KMS-11 (cell line): ENCODE measurements at regions not wholly inside any gene's neighbourhood (a gene's known extent, or its start where the extent isn't known, plus 50 kb on each side); places are given as distances from the start of the nearest gene placed in this dataset.
A peak's percentile ranks its signal among the peaks of the same experiment; 100 is the strongest.

Experiments
- H2AFZ ChIP-seq: fragments of 200-600 bp; sonication (generic); 2 replicates; pipeline ENCODE4 v1.6.1; 2016; ENCODE audit warnings: antibody characterized with exemption, mixed run types, low read depth
- H3K27ac ChIP-seq: fragments of 200-600 bp; sonication (generic); 2 replicates; pipeline ENCODE4 v1.6.1; 2016; ENCODE audit warnings: mild to moderate bottlenecking, mixed run types
- H3K27me3 ChIP-seq: fragments of 200-600 bp; sonication (generic); 2 replicates; pipeline ENCODE4 v1.6.1; 2017; ENCODE audit warnings: mild to moderate bottlenecking, low read depth, mixed run types, moderate library complexity; ENCODE audit not compliant: insufficient read depth
- H3K36me3 ChIP-seq: fragments of 200-600 bp; sonication (generic); 2 replicates; pipeline ENCODE4 v1.6.1; 2017; ENCODE audit warnings: mild to moderate bottlenecking, mixed run types; ENCODE audit not compliant: insufficient read depth
- H3K4me1 ChIP-seq: fragments of 200-600 bp; sonication (generic); 2 replicates; pipeline ENCODE4 v1.6.1; 2016; ENCODE audit warnings: mild to moderate bottlenecking, low read depth, mixed run types; ENCODE audit not compliant: poor library complexity, severe bottlenecking
- H3K4me2 ChIP-seq: fragments of 200-600 bp; sonication (generic); 2 replicates; pipeline ENCODE4 v1.7.0; 2016; ENCODE audit warnings: mild to moderate bottlenecking, mixed run types
- H3K4me3 ChIP-seq: fragments of 200-600 bp; sonication (generic); IDR thresholded peaks from 2 replicates; pipeline ENCODE4 v1.6.1; 2017; ENCODE audit warnings: low read depth, low read length, mixed read lengths; ENCODE audit not compliant: insufficient read depth
- H3K79me2 ChIP-seq: fragments of 200-600 bp; sonication (generic); 2 replicates; pipeline ENCODE4 v1.6.1; 2016; ENCODE audit warnings: low read depth, mixed run types; ENCODE audit not compliant: insufficient read depth
- H3K9ac ChIP-seq: fragments of 200-600 bp; sonication (generic); 2 replicates; pipeline ENCODE4 v1.6.1; 2016; ENCODE audit warnings: mild to moderate bottlenecking, mixed run types
- H4K20me1 ChIP-seq: fragments of 200-600 bp; sonication (generic); 2 replicates; pipeline ENCODE4 v1.6.1; 2016; ENCODE audit warnings: mild to moderate bottlenecking, mixed run types; ENCODE audit not compliant: insufficient read depth
- TF ChIP-seq, protein P1 (sequence below): fragments of 200-600 bp; sonication (generic); conservative IDR thresholded peaks from 2 replicates; pipeline ENCODE4 v1.6.1; 2017; ENCODE audit warnings: low read depth, mild to moderate bottlenecking, antibody characterized with exemption, low read length, moderate library complexity, mixed read lengths

DNA sequence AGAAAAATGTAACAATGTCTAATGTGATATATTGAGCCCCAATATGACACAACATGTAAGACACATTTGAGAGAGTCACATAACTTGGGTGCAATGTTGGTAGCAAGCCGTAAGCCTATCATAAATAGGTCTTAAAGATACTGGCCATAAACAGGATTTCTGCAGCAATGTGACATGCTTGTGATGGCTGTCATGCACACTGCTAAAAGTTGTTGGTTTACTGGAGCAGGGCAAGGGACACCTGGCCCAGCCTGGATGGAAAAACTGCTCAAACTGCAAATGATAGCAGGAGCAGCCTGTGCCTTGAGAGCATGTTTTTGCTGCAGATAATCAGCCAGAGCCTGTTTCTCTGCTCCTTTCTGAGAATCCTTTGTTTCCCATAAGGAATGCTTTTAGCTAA, 136.7 kb upstream of the ZNF91 start:
- no peaks in the 10 kb centered on the region for H3K79me2 ChIP-seq
- H3K36me3 ChIP-seq = no peaks in the 10 kb centered on the region
- TF ChIP-seq, protein P1, sequence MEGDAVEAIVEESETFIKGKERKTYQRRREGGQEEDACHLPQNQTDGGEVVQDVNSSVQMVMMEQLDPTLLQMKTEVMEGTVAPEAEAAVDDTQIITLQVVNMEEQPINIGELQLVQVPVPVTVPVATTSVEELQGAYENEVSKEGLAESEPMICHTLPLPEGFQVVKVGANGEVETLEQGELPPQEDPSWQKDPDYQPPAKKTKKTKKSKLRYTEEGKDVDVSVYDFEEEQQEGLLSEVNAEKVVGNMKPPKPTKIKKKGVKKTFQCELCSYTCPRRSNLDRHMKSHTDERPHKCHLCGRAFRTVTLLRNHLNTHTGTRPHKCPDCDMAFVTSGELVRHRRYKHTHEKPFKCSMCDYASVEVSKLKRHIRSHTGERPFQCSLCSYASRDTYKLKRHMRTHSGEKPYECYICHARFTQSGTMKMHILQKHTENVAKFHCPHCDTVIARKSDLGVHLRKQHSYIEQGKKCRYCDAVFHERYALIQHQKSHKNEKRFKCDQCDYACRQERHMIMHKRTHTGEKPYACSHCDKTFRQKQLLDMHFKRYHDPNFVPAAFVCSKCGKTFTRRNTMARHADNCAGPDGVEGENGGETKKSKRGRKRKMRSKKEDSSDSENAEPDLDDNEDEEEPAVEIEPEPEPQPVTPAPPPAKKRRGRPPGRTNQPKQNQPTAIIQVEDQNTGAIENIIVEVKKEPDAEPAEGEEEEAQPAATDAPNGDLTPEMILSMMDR = no peak
- H3K9ac ChIP-seq = no peak overlapping the region
- no peak overlapping the region for H3K4me3 ChIP-seq
- H2AFZ ChIP-seq = no peak overlapping the region
- H3K27me3 ChIP-seq = no peaks in the 10 kb centered on the region
- H3K4me1 ChIP-seq = peaks cover 57% of the 10 kb centered on the region
- H3K27ac ChIP-seq = no peak overlapping the region
- no peak overlapping the region for H3K4me2 ChIP-seq
- no peaks in the 10 kb centered on the region for H4K20me1 ChIP-seq

DNA sequence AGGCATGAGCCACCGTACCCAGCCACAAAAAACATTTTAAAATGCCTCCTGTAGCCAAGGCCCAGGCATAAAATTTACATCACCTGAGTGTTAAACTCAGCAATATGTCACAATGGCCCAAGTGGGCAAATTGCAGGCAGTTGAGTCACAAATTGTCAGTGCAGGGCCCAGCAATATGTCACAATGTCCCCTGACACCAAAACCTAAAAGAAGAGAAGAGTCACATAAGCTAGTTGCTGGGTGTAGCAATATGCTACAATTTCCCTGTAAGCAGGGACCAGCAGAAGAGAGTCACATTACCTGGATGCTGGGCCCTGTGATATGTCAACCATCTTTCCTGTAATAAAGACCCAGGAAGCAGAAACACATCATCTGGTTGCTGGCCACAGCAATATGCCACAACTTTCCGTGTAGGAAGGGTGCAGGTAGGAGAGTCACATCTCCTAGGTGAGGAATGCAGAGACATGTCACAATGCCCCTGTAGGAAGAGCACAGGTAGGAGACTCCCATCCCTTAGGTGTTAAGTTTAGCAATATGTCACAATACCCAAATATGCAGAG, 136.0 kb upstream of the ZNF91 start:
- Histone ChIP-seq H3K36me3 (no peaks in the 10 kb centered on the region), H3K4me3 (no peak overlapping the region), H3K4me2 (no peak overlapping the region), H3K27me3 (no peaks in the 10 kb centered on the region), H3K9ac (no peak overlapping the region), H3K79me2 (no peaks in the 10 kb centered on the region), H3K4me1 (peaks cover 57% of the 10 kb centered on the region), H3K27ac (no peak overlapping the region), H2AFZ (no peak overlapping the region), H4K20me1 (no peaks in the 10 kb centered on the region)
- TF ChIP-seq, protein P1 = no peak

DNA sequence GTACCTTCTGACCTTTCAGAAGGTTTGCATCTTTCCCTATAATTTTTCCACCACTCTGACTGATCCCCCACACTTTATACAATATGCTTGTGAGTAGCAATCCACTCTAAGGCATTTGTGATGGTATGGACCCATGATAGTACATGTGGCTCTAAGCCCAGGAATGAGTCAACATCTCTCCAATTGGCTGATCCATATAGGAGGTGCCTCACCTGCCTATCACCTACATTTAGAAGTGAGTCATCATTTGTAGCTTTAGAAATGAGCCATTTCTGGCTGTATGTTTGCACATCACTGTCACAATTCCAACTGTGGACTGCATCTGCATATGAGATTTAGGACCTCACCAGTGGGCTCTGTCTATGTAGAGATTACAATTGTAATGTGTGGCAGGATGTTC, 133.1 kb upstream of the ZNF91 start:
- TF ChIP-seq, protein P1 = no peak
- H3K4me2 ChIP-seq = peak overlapping the region; percentile 25

DNA sequence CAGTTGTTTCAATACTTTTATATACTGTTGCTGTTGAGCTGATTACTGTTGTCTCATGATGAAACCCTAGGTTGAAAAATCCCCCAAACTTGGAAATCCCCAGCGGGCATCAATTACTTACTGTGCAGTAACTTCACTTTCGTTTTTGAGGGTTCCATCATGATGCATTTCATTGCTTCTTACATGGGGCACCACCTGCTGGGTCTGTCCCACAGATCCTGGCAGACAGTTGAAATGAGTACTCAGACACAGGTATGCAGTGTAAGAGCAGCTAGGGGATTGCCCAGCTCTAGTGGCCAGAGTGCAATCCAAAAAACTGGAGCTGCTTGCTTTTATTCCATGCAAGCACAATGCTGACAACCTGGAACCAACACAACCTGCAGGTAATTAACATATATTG, 132.5 kb upstream of the ZNF91 start:
- Histone ChIP-seq H3K4me3 (no peak overlapping the region), H3K27me3 (no peaks in the 10 kb centered on the region), H3K4me1 (peaks cover 42% of the 10 kb centered on the region), H3K27ac (peak overlapping the region; percentile 93), H3K36me3 (no peaks in the 10 kb centered on the region), H2AFZ (peak overlapping the region; percentile 5; the same call in 1 of the 2 replicates), H4K20me1 (no peaks in the 10 kb centered on the region), H3K79me2 (no peaks in the 10 kb centered on the region), H3K4me2 (peak overlapping the region; percentile 25), H3K9ac (peak overlapping the region; percentile 44; the same call in 1 of the 2 replicates)
- TF ChIP-seq, protein P1 = no peak

More for the DNA sequence above, 133.1 kb upstream of the ZNF91 start:
- no peak overlapping the region for H2AFZ ChIP-seq
- no peaks in the 10 kb centered on the region for H4K20me1 ChIP-seq
- no peak overlapping the region for H3K4me3 ChIP-seq
- H3K4me1 ChIP-seq = peaks cover 42% of the 10 kb centered on the region
- no peaks in the 10 kb centered on the region for H3K79me2 ChIP-seq
- H3K9ac ChIP-seq = no peak overlapping the region; the same call in 1 of the 2 replicates
- H3K27ac ChIP-seq = peak overlapping the region; percentile 93
- H3K36me3 ChIP-seq = no peaks in the 10 kb centered on the region
- H3K27me3 ChIP-seq = no peaks in the 10 kb centered on the region
